Endothelial cell of umbilical vein (primary cell): ENCODE measurements at regions not wholly inside any gene's neighbourhood (a gene's known extent, or its start where the extent isn't known, plus 50 kb on each side); places are given as distances from the start of the nearest gene placed in this dataset.

Experiments
- FOS ChIP-seq: IDR thresholded peaks from 2 replicates; pipeline ENCODE4 v1.6.1; 2011; ENCODE audit warnings: mild to moderate bottlenecking, low read length, moderate library complexity, borderline replicate concordance; ENCODE audit not compliant: insufficient read depth
- POLR2A ChIP-seq: IDR thresholded peaks from 2 replicates; pipeline ENCODE4 v1.6.1; 2012; ENCODE audit warnings: low read depth, mild to moderate bottlenecking, control low read depth, low read length
- TF ChIP-seq, protein P1 (sequence below), 2 donors: IDR thresholded peaks; 1 replicate in 1 of 2; 2 replicates in 1 of 2; pipeline ENCODE4 v1.5.1; 2011; ENCODE audit warnings: low read length in 2 of 2, mild to moderate bottlenecking in 2 of 2, moderate library complexity in 2 of 2, control low read depth in 1 of 2, inconsistent platforms in 1 of 2, low read depth in 1 of 2; ENCODE audit not compliant: insufficient read depth in 1 of 2; ENCODE audit errors: extremely low read depth in 1 of 2

DNA sequence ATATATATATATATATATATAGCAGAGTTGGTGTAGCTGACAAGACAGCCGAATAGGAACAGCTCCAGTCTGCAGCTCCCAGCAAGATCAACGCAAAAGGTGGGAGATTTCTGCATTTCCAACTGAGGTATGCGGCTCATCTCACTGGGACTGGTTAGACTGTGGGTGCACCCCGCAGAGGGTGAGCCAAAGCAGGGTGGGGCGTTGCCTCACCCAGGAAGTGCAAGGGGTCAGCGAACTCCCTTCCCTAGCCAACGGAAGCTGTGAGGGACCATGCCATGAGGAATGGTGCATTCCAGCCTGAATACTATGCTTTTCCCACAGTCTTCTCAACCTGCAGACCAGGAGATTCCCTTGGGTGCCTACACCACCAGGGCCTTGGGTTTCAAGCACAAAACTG lies 81.7 kb upstream of the ST3GAL6 start:
- TF ChIP-seq, protein P1, sequence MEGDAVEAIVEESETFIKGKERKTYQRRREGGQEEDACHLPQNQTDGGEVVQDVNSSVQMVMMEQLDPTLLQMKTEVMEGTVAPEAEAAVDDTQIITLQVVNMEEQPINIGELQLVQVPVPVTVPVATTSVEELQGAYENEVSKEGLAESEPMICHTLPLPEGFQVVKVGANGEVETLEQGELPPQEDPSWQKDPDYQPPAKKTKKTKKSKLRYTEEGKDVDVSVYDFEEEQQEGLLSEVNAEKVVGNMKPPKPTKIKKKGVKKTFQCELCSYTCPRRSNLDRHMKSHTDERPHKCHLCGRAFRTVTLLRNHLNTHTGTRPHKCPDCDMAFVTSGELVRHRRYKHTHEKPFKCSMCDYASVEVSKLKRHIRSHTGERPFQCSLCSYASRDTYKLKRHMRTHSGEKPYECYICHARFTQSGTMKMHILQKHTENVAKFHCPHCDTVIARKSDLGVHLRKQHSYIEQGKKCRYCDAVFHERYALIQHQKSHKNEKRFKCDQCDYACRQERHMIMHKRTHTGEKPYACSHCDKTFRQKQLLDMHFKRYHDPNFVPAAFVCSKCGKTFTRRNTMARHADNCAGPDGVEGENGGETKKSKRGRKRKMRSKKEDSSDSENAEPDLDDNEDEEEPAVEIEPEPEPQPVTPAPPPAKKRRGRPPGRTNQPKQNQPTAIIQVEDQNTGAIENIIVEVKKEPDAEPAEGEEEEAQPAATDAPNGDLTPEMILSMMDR (IDR thresholded peaks at IDR 0.05; ENCODE audit: extremely low read depth in 1 of 2, insufficient read depth in 1 of 2, low read depth in 1 of 2, low read length in 2 of 2), result no peak
- TF ChIP-seq POLR2A (no peak), FOS (no peak)
